GM21717 (cell line): ENCODE measurements at regions not wholly inside any gene's neighbourhood (a gene's known extent, or its start where the extent isn't known, plus 50 kb on each side); places are given as distances from the start of the nearest gene placed in this dataset.

Experiments used
- ATAC-seq: cut with Tn5 transposase; IDR thresholded peaks from one replicate; pipeline ENCODE4 v1.9.1; 2021; ENCODE audit warnings: mild to moderate bottlenecking, moderate library complexity; ENCODE audit not compliant: unreplicated experiment

GRCh38 chr20:57888591-57888990 is 178.8 kb upstream of the PMEPA1 start:
- ATAC-seq = no peak

DNA sequence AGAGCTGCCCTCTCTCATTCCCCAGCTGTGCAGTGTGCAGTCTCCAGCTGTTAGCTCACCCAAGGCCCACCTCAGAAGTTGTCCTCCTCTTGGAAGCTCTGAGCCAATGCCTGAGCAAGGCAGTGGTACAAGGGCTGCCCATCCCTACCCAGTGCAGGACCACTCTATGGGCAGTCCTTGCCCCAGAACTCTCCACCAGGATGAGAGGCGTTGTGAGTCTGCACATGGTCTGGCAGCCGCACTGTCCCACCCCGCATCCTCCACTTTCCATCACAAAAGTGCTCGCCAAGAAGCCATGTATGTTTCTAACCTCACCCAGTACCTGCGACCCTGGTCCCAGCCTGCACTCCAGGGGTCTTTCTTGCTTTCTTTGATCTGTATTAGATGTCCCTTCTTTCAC is 175.1 kb upstream of the PMEPA1 start:
- ATAC-seq = no peak

GRCh38 chr20:57883761-57884160 is 173.9 kb upstream of the PMEPA1 start:
- ATAC-seq = no peak

DNA sequence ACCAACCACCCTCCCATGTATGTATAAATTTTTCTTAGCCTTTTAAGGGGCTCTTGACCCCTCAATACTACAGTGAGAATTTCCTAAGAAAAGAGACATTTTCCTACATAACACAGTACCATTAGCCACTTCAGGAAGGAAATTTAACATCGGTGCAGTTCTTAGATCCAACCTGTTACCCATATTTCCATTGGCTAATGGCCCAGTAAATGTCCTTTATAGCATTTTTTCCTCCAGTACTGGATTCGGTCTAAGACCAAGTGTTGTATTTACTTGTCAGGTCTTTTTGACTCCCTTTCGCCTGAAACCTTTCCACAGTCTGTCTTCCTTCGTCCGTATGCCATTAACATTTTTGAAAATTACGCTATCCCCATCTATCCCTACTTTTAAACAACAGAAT is 173.4 kb upstream of the PMEPA1 start:
- ATAC-seq = no peak

DNA sequence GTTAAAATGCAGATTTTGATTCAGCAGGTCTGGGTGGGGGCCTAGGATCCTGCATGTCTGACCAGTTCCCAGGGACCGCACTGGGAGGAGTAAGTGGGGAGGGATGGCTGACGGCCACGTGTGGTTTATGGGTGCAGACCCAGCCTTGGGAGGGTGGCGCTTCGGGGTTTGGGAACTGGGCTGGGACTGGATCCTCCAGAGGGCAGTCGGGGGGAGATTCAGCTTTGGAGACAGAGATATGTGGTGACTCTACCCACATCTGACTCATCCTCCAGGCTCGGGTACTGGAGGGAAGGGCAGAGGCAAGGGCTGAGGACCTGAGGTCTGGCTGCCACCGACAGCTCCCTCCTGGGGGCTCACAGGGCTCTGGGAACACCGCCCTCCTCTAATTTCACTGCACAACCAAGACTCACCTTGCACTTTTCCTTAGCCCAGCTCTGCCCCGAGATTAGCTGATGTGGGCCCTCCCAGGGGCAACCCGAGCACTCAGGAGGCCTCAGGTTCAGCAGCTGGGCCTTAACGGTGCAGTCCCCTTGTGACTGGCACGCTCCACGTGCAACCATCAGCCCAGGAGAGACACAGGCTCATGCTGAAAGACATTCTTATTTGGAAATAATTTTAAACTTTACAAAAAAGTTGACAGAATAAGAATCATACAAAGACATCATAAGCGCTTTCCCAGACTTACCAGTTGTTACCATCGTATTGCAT is 172.8 kb upstream of the PMEPA1 start:
- ATAC-seq = no peak

GRCh38 chr20:57881466-57882385 is 171.9 kb upstream of the PMEPA1 start:
- ATAC-seq = no peak

DNA sequence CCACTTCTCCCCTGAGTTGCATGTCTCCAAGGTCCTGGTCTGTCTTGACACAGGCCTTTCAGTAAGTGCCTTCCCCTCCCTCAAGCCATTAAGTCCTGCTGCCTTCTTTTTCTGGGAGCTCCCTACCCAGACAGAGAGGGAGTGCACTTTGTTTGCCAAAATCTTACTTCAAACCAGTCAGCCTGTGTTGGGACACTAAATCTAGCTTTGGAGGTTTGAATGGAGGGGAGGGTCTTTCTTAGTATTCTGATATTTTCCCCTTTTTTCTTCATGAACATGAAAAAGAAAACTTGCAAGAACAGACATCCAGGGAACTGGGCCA is 170.7 kb upstream of the PMEPA1 start:
- no peak for ATAC-seq

GRCh38 chr20:57879779-57880570 is 170.2 kb upstream of the PMEPA1 start:
- ATAC-seq = no peak

DNA sequence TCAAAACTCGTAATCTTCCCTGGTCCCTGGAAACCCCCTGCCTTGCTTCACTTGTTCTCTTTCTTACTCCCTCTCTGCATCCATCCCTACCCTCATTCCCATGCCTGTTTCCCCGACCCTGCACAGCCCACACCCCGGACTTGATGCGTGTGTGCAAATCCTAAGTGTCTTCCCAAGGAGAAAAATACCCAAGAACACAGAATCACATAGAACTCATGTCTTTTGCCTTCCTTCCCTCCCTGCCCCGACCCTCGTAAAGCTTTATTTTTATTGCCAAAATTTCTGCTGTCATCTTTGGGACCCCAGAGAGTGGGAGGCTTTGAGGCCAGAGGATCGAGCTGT is 169.6 kb upstream of the PMEPA1 start:
- no peak for ATAC-seq

DNA sequence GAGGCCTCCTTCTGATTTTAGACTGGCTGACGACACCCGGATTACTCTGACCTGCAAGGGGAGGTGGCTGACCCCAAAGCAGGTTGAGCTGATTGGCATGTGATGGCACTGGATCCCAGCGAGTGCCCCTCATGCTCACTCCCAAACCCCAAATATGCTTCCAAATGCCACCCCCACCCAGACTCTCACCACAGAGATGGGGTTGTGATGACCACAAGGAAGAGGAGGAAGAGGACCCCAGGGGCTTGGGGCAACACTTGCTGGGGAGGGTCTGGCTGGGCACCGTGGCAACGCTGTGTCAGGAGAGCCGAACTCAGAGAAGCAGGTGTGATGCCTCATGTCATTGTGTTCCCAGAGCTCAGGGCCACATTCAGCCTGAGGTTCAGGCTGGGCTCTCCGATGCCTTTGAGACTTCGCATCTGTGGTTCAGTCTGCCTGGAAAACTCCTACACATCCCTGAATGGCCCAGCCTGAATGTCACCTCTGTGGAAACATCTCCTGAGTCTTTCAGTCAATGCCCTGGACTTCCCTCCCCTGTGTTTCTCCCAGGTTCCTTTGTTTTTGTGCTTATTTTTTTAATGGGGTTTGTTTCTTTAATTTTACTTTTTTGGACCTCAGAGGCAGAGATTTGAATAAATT is 169.1 kb upstream of the PMEPA1 start:
- no peak for ATAC-seq

- no peak for ATAC-seq
These were observed 168.2 kb upstream of the PMEPA1 start for GRCh38 chr20:57877995-57878394.

GRCh38 chr20:57877131-57877824 is 167.5 kb upstream of the PMEPA1 start:
- no peak for ATAC-seq

- no peak for ATAC-seq
These were observed 166.3 kb upstream of the PMEPA1 start for GRCh38 chr20:57876163-57876562.

- ATAC-seq = no peak
These were observed 164.3 kb upstream of the PMEPA1 start for GRCh38 chr20:57874141-57874540.

DNA sequence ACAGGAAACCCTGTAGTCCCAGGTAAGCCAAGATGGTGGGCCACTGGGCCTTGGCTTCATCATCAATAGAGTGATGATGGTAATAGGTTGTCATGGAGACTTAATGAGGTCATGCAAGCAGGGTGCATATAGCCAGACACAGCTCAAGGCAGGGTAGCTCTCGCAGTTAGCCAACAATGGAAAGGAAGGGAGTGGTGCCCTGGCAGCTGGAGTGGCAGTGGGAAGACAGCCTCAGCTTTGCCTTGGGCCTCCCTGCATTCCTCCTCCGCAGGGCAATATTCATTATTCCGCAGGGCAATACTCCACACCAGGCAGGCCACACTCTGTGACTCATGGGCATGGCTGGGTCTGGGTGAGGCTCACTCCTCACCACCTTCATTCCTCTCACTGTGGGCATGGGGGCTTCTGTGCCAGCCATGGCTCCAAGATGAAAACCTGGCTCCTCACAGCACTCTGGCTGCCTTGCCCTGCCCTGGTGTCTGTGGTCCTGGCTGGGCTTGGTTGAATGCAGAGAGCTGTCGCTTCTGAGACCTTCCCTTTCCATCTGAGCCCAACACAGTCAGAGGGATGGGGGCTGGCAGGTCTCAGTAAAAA is 163.1 kb upstream of the PMEPA1 start:
- no peak for ATAC-seq

GRCh38 chr20:57871237-57871632 is 161.4 kb upstream of the PMEPA1 start:
- ATAC-seq = no peak

DNA sequence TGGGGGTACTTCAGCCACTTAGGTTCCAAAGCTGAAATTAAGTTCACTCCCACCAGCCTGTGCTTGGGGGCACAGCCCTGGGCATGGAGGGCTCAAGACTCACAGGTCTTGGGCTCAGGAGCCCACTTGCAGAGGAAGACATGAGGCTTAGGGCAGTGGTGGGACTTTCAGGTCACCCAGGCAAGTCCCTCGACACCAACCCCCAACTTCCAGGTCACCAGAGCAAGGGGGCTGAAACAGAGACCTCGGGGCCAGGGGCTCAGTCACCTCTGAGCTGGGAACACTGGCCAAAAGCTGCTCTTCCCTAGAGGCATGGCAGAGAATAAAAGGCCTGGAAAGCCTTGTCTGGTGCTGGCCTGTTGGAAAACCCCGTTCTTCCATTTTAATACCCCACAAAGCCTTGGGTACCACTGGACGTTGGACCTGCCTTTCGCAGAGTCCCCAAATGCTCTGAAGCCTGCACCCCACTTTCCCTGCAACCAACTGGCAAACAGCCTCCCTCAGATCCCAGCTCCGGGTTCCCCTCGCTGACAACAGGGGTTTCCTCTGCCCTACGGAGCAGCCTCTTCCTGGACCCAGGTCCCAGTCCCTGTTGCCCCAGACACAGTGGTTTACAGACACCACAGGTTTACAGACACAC is 160.9 kb upstream of the PMEPA1 start:
- no peak for ATAC-seq

DNA sequence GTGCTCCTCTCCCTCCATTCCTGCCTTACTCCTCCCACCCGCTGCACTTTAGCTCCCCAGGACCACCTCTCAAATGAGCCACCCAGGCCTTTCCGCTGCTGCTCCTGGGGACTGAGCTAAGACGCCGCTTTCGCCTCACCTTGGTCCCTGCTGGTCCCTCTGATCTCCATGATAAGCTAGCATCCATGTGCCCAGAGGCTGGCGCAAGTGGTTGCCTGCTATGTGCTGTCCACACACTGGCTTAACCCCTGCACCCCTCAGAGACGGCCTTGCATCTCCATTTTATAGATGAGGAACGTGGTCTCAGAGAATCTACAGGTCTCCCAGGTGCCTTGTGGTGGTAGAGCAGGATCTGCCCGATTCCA is 160.1 kb upstream of the PMEPA1 start:
- ATAC-seq = no peak

DNA sequence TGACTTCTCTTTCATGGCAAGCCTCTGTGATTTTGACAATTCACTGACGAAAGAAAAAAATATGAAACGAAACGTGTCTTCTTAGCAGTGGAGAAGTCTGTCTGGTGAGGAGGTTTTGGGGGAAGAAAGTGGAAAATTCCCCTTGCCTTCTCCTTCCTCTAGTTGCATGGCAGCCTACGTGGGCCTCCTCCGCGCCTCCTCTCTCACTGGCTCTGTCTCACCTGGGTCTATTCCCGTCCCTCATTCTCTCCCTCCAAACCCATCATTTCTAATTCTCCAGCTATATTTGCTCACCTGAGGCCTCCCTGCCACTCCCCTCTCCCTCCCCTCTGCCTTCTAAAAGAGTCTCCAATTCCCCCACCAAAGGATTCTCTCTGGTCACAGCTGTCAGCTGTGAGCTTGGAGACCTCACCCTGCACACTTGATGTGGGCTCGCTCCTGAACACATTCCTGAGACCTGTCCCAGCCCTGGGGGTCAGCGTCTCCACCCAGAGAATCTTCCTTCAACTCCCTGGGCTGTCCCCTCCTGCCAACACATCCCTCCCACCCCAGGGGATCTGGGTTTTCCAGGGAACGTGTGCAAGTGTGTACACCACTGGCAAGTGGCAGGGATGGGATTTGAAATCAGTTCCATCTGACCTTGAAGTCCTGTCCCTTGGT is 159.6 kb upstream of the PMEPA1 start:
- no peak for ATAC-seq
